ENCODE measurements at regions not wholly inside any gene's neighbourhood (a gene's known extent, or its start where the extent isn't known, plus 50 kb on each side); places are given as distances from the start of the nearest gene placed in this dataset.

DNA sequence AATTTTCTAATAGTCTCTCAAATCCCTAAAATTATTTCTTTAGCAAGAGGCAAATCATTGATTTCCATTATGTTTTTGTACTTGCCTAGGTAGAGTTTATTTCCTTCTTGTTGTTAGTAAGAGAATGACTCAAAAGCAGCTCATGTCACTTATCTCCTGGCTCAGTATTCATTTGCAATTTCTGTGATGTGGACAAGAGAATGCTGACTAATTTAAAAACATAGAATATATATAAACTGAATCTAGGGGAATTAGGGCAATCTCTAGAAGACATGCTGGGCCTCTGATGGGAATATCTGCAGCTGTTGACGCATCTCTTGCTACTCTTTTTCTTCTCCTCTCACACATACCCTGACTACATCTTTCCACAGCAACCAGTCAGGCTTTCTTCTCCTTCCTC is 130.8 kb upstream of the PRKD1 start:
- Histone ChIP-seq H3K9me3 (replicated peaks; ENCODE audit: insufficient read depth, low read length) (no peaks in the 10 kb centered on the region), H2AFZ (ENCODE audit: low read length) (no peak overlapping the region), H3K9ac (ENCODE audit: low read length) (no peak overlapping the region), H3K36me3 (replicated peaks; ENCODE audit: insufficient read depth, low read length) (no peaks in the 10 kb centered on the region), H3K79me2 (ENCODE audit: low read length) (no peaks in the 10 kb centered on the region), H3K4me2 (ENCODE audit: low read depth, low read length) (no peak overlapping the region), H3K4me1 (ENCODE audit: low read length) (no peaks in the 10 kb centered on the region), H3F3A (ENCODE audit: insufficient read depth, low read length) (no peaks in the 10 kb centered on the region), H3K27me3 (replicated peaks; ENCODE audit: insufficient read depth, low read length) (no peaks in the 10 kb centered on the region), H4K20me1 (ENCODE audit: insufficient read depth, low read length) (no peaks in the 10 kb centered on the region), H3K4me3 (ENCODE audit: low read length) (no peak overlapping the region), H3K9me2 (replicated peaks; ENCODE audit: insufficient read depth, low read length) (no peaks in the 10 kb centered on the region), H3K27ac (ENCODE audit: low read length) (no peak overlapping the region)
- TF ChIP-seq EZH2 (optimal IDR thresholded peaks at IDR 0.05; ENCODE audit: low read depth, low read length) (no peak), EZH2phosphoT487 (IDR thresholded peaks at IDR 0.05; ENCODE audit: low read length) (no peak)
- TF ChIP-seq, protein P1, sequence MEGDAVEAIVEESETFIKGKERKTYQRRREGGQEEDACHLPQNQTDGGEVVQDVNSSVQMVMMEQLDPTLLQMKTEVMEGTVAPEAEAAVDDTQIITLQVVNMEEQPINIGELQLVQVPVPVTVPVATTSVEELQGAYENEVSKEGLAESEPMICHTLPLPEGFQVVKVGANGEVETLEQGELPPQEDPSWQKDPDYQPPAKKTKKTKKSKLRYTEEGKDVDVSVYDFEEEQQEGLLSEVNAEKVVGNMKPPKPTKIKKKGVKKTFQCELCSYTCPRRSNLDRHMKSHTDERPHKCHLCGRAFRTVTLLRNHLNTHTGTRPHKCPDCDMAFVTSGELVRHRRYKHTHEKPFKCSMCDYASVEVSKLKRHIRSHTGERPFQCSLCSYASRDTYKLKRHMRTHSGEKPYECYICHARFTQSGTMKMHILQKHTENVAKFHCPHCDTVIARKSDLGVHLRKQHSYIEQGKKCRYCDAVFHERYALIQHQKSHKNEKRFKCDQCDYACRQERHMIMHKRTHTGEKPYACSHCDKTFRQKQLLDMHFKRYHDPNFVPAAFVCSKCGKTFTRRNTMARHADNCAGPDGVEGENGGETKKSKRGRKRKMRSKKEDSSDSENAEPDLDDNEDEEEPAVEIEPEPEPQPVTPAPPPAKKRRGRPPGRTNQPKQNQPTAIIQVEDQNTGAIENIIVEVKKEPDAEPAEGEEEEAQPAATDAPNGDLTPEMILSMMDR (IDR thresholded peaks at IDR 0.05; ENCODE audit: low read length) = no peak
- DNase-seq = no peak

DNA sequence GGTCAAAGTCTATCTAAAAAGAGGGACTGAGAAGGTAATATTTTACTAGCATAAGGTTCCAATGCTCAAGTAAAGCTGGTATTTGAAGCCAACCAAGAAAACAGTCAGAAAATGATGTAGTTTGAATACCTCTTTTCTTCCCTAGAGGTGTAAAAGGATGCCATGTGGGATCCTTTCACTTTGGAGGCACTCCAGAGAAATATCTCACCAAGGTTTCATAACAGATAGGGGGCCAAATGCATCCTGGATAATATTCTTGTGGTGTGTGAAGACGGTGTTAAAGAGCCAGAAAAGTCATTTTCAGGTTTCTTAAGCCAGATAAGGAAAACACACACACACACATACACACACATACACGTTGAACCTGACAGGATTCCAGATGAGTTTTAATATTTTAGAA is 136.1 kb upstream of the PRKD1 start:
- H3K79me2 ChIP-seq (ENCODE audit: low read length) = no peaks in the 10 kb centered on the region
- H3K9ac ChIP-seq (ENCODE audit: low read length) = no peak overlapping the region
- no peaks in the 10 kb centered on the region for H3F3A ChIP-seq (ENCODE audit: insufficient read depth, low read length)
- DNase-seq = no peak
- H2AFZ ChIP-seq (ENCODE audit: low read length) = no peak overlapping the region
- no peaks in the 10 kb centered on the region for H3K9me2 ChIP-seq (replicated peaks; ENCODE audit: insufficient read depth, low read length)
- H3K27ac ChIP-seq (ENCODE audit: low read length) = no peak overlapping the region
- TF ChIP-seq, protein P1 (IDR thresholded peaks at IDR 0.05; ENCODE audit: low read length) = no peak
- TF ChIP-seq EZH2phosphoT487 (IDR thresholded peaks at IDR 0.05; ENCODE audit: low read length) = no peak
- no peaks in the 10 kb centered on the region for H3K27me3 ChIP-seq (replicated peaks; ENCODE audit: insufficient read depth, low read length)
- H3K4me3 ChIP-seq (ENCODE audit: low read length) = no peak overlapping the region
- H3K4me1 ChIP-seq (ENCODE audit: low read length) = 0 out of 2 replicates have a peak, but pooled peaks cover 4% of the 10 kb centered on the region
- no peaks in the 10 kb centered on the region for H3K9me3 ChIP-seq (replicated peaks; ENCODE audit: insufficient read depth, low read length)
- H3K36me3 ChIP-seq (replicated peaks; ENCODE audit: insufficient read depth, low read length) = no peaks in the 10 kb centered on the region
- no peak overlapping the region for H3K4me2 ChIP-seq (ENCODE audit: low read depth, low read length)
- no peaks in the 10 kb centered on the region for H4K20me1 ChIP-seq (ENCODE audit: insufficient read depth, low read length)

DNA sequence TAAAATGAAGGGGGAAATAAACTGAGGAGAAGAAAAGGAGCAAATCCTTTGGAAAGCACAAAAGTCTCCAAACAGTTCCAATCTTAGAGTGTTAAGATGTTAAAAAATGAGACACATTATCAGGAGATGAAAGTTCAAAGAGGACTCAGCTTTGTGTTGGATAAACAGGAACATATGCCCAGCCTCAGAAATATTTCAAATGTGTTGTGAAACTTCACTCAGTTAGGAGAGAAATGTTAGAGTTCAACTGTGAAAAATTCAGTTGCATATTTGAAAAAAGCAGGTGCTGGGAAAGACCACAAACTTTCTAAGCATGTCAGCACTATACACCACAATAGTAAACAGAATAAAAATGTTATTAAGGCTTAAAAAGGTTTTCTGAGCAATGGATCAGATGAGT is 136.8 kb upstream of the PRKD1 start:
- Histone ChIP-seq H2AFZ (ENCODE audit: low read length) (no peak overlapping the region), H3K4me2 (ENCODE audit: low read depth, low read length) (no peak overlapping the region), H3K9me2 (replicated peaks; ENCODE audit: insufficient read depth, low read length) (no peaks in the 10 kb centered on the region), H3F3A (ENCODE audit: insufficient read depth, low read length) (no peaks in the 10 kb centered on the region), H3K79me2 (ENCODE audit: low read length) (no peaks in the 10 kb centered on the region), H3K4me3 (ENCODE audit: low read length) (no peak overlapping the region), H3K9me3 (replicated peaks; ENCODE audit: insufficient read depth, low read length) (no peaks in the 10 kb centered on the region), H3K27me3 (replicated peaks; ENCODE audit: insufficient read depth, low read length) (no peaks in the 10 kb centered on the region), H3K27ac (ENCODE audit: low read length) (no peak overlapping the region), H3K9ac (ENCODE audit: low read length) (no peak overlapping the region), H3K4me1 (ENCODE audit: low read length) (0 out of 2 replicates have a peak, but pooled peaks cover 4% of the 10 kb centered on the region), H4K20me1 (ENCODE audit: insufficient read depth, low read length) (no peaks in the 10 kb centered on the region), H3K36me3 (replicated peaks; ENCODE audit: insufficient read depth, low read length) (no peaks in the 10 kb centered on the region)
- TF ChIP-seq EZH2 (optimal IDR thresholded peaks at IDR 0.05; ENCODE audit: low read depth, low read length) (no peak), EZH2phosphoT487 (IDR thresholded peaks at IDR 0.05; ENCODE audit: low read length) (no peak)
- TF ChIP-seq, protein P1 (IDR thresholded peaks at IDR 0.05; ENCODE audit: low read length) = no peak
- peak; percentile 16 for DNase-seq
